Psoas muscle (tissue), 7 donors: ENCODE measurements at regions not wholly inside any gene's neighbourhood (a gene's known extent, or its start where the extent isn't known, plus 50 kb on each side); places are given as distances from the start of the nearest gene placed in this dataset.

Experiments used
- ATAC-seq, 4 donors: fragments of 200-7000 bp; cut with Tn5 transposase; one replicate each; pipeline ENCODE4 v1.9.1; 2020; ENCODE audit warnings: moderate library complexity in 3 of 4, mild to moderate bottlenecking in 2 of 4
- DNase-seq, 2 donors: peaks; one replicate each; pipeline ENCODE4 v3.0.0-alpha.2; 2020
- H3K27ac ChIP-seq: fragments of 200-600 bp; one replicate; pipeline ENCODE4 v1.8.0; 2022
- H3K27me3 ChIP-seq, 3 donors: fragments of 200-600 bp in 1 of 3; one replicate each; pipeline versions ENCODE4 v1.6.1 to v1.8.0; 2013 to 2022; ENCODE audit warnings: low read length in 2 of 3, mild to moderate bottlenecking in 2 of 3, moderate library complexity in 1 of 3; ENCODE audit not compliant: insufficient read depth in 3 of 3
- H3K36me3 ChIP-seq, 2 donors: fragments of 200-600 bp in 1 of 2; one replicate each; pipeline versions ENCODE4 v1.6.1 to v1.8.0; 2013 to 2022; ENCODE audit warnings: low read depth in 1 of 2, mild to moderate bottlenecking in 1 of 2, moderate library complexity in 1 of 2; ENCODE audit not compliant: insufficient read depth in 1 of 2
- H3K4me1 ChIP-seq: fragments of 200-600 bp; one replicate; pipeline ENCODE4 v1.8.0; 2022
- H3K4me3 ChIP-seq: fragments of 200-600 bp; one replicate; pipeline ENCODE4 v1.8.0; 2022; ENCODE audit warnings: mild to moderate bottlenecking
- H3K9me3 ChIP-seq: fragments of 200-600 bp; one replicate; pipeline ENCODE4 v1.8.0; 2022
- CTCF ChIP-seq: fragments of 200-600 bp; IDR thresholded peaks from one replicate; pipeline ENCODE4 v1.8.0; 2022; ENCODE audit warnings: antibody characterized with exemption
- WGBS, 3 donors: extraction: QIAGEN DNeasy Blood & Tissue Kit; methylation state at CpG; one replicate each; pipeline versions ENCODE4 v1.1.6 to v1.1.7; 2013; 5-methylcytosine and 5-hydroxymethylcytosine counted together
- intact Hi-C, 2 donors: fragments of 100-400 bp; cut with DNase I; formaldehyde crosslinking; loops; one replicate each; pipeline versions ENCODE4 v1.11.0 to v1.14.2; 2022
- donor health status: healthy with polysubstance abuse.
- donor health status: DM: no; HTN: no; CAD: no; lungs with moderate emphysema.
- donor health status: Bipolar disorder and iron deficiency.
- donor health status: healthy.
- donor health status: DM: yes; HTN: yes; CAD: no.
- donor health status: DM: no; HTN: no; CAD: no.
- donor health status: DM: yes; HTN: yes; CAD: no.

GRCh38 chr18:71784777-71785176 lies 759.4 kb downstream of the CBLN2 start:
- Histone ChIP-seq H3K27ac (no peak overlapping the region), H3K9me3 (no peaks in the 10 kb centered on the region), H3K4me1 (no peaks in the 10 kb centered on the region), H3K36me3 (no peaks in the 10 kb centered on the region), H3K4me3 (no peak overlapping the region), H3K27me3 (no peaks in the 10 kb centered on the region)
- DNase-seq (no peak), ATAC-seq (no peak)
- 75 to 78% (median 77%) methylated on average over 4 of the region's 4 CpGs for WGBS, 3 donors
- intact Hi-C loops = no loop called here
- TF ChIP-seq CTCF = no peak

- Histone ChIP-seq H3K4me1 (no peaks in the 10 kb centered on the region), H3K36me3 (no peaks in the 10 kb centered on the region), H3K27me3 (no peaks in the 10 kb centered on the region), H3K9me3 (no peaks in the 10 kb centered on the region), H3K4me3 (no peak overlapping the region), H3K27ac (no peak overlapping the region)
- TF ChIP-seq CTCF = no peak
- no peak for ATAC-seq
- intact Hi-C loops = no loop called here
- WGBS, 3 donors = 68 to 74% (median 70%) methylated on average over 5 of the region's 5 CpGs
- no peak for DNase-seq
Observed at GRCh38 chr18:71760541-71760940, 783.6 kb downstream of the CBLN2 start.

GRCh38 chr18:71754246-71754645 lies 789.9 kb downstream of the CBLN2 start:
- Histone ChIP-seq H3K27me3 (peaks cover 0 to 1% (median 0%) of the 10 kb centered on the region in 3 donors), H3K4me3 (no peak overlapping the region), H3K9me3 (peaks cover under 1% of the 10 kb centered on the region), H3K4me1 (no peaks in the 10 kb centered on the region), H3K36me3 (no peaks in the 10 kb centered on the region), H3K27ac (no peak overlapping the region)
- no peak for DNase-seq
- no peak for TF ChIP-seq CTCF
- no peak for ATAC-seq
- 72 to 78% (median 76%) methylated on average over 1 of the region's 1 CpG for WGBS, 3 donors
- intact Hi-C loops = no loop called here

- TF ChIP-seq CTCF = no peak
- H3K4me1 ChIP-seq = no peaks in the 10 kb centered on the region
- H3K36me3 ChIP-seq = no peaks in the 10 kb centered on the region
- WGBS, 3 donors = 87 to 91% (median 89%) methylated on average over 4 of the region's 4 CpGs
- H3K4me3 ChIP-seq = no peak overlapping the region
- no peak for DNase-seq
- no peaks in the 10 kb centered on the region for H3K9me3 ChIP-seq
- intact Hi-C loops = no loop called here
- H3K27ac ChIP-seq = no peak overlapping the region
- ATAC-seq = no peak
- H3K27me3 ChIP-seq = no peaks in the 10 kb centered on the region
Observed at GRCh38 chr18:71743634-71744033, 800.5 kb downstream of the CBLN2 start.

GRCh38 chr18:71729611-71730010 lies 814.5 kb downstream of the CBLN2 start:
- ATAC-seq = no peak
- 56 to 87% (median 71%) methylated on average over 2 of the region's 2 CpGs for WGBS, 3 donors

More at GRCh38 chr18:71729611-71730010, 814.5 kb downstream of the CBLN2 start:
- H3K27ac ChIP-seq = no peak overlapping the region
- H3K9me3 ChIP-seq = no peaks in the 10 kb centered on the region
- no peaks in the 10 kb centered on the region for H3K36me3 ChIP-seq
- no peak overlapping the region for H3K4me3 ChIP-seq
- no peaks in the 10 kb centered on the region for H3K27me3 ChIP-seq
- no peaks in the 10 kb centered on the region for H3K4me1 ChIP-seq
- intact Hi-C loops = no loop called here
- no peak for DNase-seq
- TF ChIP-seq CTCF = no peak
